Ectodermal cell (in vitro differentiated cells): ENCODE measurements at regions not wholly inside any gene's neighbourhood (a gene's known extent, or its start where the extent isn't known, plus 50 kb on each side); places are given as distances from the start of the nearest gene placed in this dataset.

Source experiments
- H3K27ac ChIP-seq: 2 replicates; pipeline ENCODE4 v1.7.0; 2013; ENCODE audit warnings: mild to moderate bottlenecking, low read depth, low read length; ENCODE audit not compliant: insufficient read depth, poor library complexity, severe bottlenecking
- H3K27me3 ChIP-seq: 2 replicates; pipeline ENCODE4 v1.7.0; 2013; ENCODE audit warnings: mild to moderate bottlenecking, low read length; ENCODE audit not compliant: insufficient read depth, control insufficient read depth, poor library complexity, severe bottlenecking
- H3K36me3 ChIP-seq: one replicate; pipeline ENCODE4 v1.7.0; 2013; ENCODE audit warnings: low read length; ENCODE audit not compliant: control insufficient read depth, insufficient read depth
- H3K4me1 ChIP-seq: one replicate; pipeline ENCODE4 v1.7.0; 2013; ENCODE audit warnings: low read length; ENCODE audit not compliant: control insufficient read depth, insufficient read depth
- H3K4me3 ChIP-seq: 2 replicates; pipeline ENCODE4 v1.7.0; 2013; ENCODE audit warnings: low read depth, low read length, control low read depth; ENCODE audit not compliant: insufficient read depth
- H3K9me3 ChIP-seq: 2 replicates; pipeline ENCODE4 v1.7.0; 2013; ENCODE audit warnings: mild to moderate bottlenecking, low read length, moderate library complexity; ENCODE audit not compliant: control insufficient read depth
- WGBS, 2 experiments: methylation state at CpG; one replicate each; pipeline ENCODE4 v1.1.7; 2013; ENCODE audit warnings: missing lambda C conversion rate in 2 of 2; 5-methylcytosine and 5-hydroxymethylcytosine counted together

- Histone ChIP-seq H3K4me1 (no peaks in the 10 kb centered on the region), H3K9me3 (no peaks in the 10 kb centered on the region), H3K27ac (no peak overlapping the region), H3K27me3 (no peaks in the 10 kb centered on the region), H3K36me3 (no peaks in the 10 kb centered on the region), H3K4me3 (no peak overlapping the region)
- 100% methylated on average over 1 of the region's 1 CpG; no CpG with 5 or more reads in 1 of the 2 experiments for WGBS, 2 experiments
Observed at GRCh38 chr5:29261213-29261612, 1932.3 kb upstream of the CDH6 start.

DNA sequence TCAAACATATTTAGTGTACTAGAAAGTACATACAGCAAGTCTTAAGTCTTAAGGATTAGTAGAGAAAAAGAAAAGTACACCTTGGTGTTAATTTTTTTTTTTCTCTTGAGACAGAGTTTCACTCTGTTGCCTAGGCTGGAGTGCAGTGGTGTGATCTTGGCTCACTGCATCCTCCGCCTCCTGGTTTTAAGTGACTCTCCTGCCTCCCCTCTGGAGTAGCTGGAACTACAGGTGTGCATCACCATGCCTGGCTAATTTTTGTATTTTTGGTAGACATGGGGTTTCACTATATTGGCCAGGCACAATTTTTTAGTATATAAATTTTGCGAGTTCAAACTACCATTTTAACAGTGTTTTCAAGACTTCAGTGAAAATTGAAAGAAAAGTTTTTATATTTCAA is 1941.1 kb upstream of the CDH6 start:
- Histone ChIP-seq H3K4me3 (no peak overlapping the region), H3K27me3 (no peaks in the 10 kb centered on the region), H3K36me3 (no peaks in the 10 kb centered on the region), H3K9me3 (no peaks in the 10 kb centered on the region), H3K4me1 (no peaks in the 10 kb centered on the region), H3K27ac (no peak overlapping the region)
- 95 to 100% methylated on average over 1 to 2 of the region's 2 CpGs for WGBS, 2 experiments

- 77 to 90% methylated on average over 2 of the region's 2 CpGs for WGBS, 2 experiments
Observed at GRCh38 chr5:29247346-29248028, 1946.0 kb upstream of the CDH6 start.

DNA sequence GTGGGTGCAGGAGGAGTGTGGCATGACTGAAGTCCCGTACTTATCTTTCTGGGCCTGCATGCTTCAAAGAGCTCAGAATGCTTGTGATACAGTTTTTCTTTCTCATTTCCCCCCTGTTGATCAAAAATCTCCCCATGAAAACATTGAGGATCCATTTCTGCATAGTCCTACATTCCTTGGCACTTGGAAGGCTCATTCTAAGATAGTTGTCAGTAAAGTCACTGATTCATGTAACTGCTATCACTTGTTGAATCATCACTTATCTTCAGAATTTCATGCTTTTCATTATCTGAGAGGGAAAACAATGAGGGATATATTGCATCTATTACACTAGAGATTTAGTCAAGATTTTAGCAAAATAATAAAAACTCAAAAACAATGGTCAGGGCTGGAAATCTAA is 1953.1 kb upstream of the CDH6 start:
- Histone ChIP-seq H3K4me3 (no peak overlapping the region), H3K27ac (no peak overlapping the region), H3K4me1 (no peaks in the 10 kb centered on the region), H3K36me3 (no peaks in the 10 kb centered on the region), H3K9me3 (no peaks in the 10 kb centered on the region), H3K27me3 (no peaks in the 10 kb centered on the region)
- WGBS, 2 experiments, result 94 to 100% methylated on average over 1 of the region's 1 CpG

More at GRCh38 chr5:29247346-29248028, 1946.0 kb upstream of the CDH6 start:
- Histone ChIP-seq H3K9me3 (no peaks in the 10 kb centered on the region), H3K27ac (no peak overlapping the region), H3K36me3 (no peaks in the 10 kb centered on the region), H3K4me3 (no peak overlapping the region), H3K4me1 (no peaks in the 10 kb centered on the region), H3K27me3 (no peaks in the 10 kb centered on the region)

DNA sequence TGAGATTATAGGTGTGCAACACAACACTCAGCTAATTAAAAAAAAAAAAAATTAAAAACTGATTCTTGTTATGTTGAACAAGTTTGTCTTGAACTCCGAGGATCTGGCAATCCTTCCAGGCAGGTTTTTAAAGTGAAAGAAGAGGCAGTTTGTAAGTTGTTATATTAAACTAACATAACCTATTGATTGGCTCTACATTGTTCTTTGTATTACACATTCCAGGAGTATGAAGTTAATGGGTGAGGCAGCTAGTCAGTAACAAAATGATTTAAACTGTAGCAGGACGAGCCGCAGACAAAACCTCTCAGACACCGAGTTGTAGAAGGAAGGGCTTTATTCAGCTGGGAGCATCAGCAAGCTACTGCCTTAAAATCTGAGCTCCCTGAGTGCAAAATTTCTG is 1953.9 kb upstream of the CDH6 start:
- no peak overlapping the region for H3K4me3 ChIP-seq
- no peaks in the 10 kb centered on the region for H3K36me3 ChIP-seq
- H3K9me3 ChIP-seq, result no peaks in the 10 kb centered on the region
- no peaks in the 10 kb centered on the region for H3K4me1 ChIP-seq
- no peak overlapping the region for H3K27ac ChIP-seq
- WGBS, 2 experiments, result 100% methylated on average over 3 to 4 of the region's 4 CpGs
- H3K27me3 ChIP-seq, result no peaks in the 10 kb centered on the region

DNA sequence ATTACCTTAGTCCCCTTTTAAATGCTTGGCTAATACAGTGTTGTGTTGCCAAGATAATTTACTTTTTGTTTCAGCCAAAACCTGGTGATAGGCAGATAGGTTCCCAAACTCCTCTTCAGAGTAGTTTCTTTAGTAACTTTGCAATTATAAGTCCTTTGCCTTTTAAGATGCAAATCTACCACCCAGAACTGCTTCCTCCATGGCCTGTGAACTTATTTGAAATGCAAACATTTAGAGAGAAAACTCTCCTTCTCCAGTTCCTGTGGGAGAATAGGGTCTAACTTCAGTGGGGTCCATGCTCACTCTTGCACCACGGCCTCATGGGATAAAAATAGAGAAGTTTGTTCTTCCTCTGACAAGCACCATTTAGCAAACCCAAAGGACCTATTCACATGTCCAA is 1955.4 kb upstream of the CDH6 start:
- Histone ChIP-seq H3K9me3 (no peaks in the 10 kb centered on the region), H3K27ac (no peak overlapping the region), H3K36me3 (no peaks in the 10 kb centered on the region), H3K27me3 (no peaks in the 10 kb centered on the region), H3K4me1 (no peaks in the 10 kb centered on the region), H3K4me3 (no peak overlapping the region)
- 47 to 50% methylated on average over 1 of the region's 1 CpG for WGBS, 2 experiments

- H3K36me3 ChIP-seq, result no peaks in the 10 kb centered on the region
- peaks cover 6% of the 10 kb centered on the region for H3K4me1 ChIP-seq
- no peak overlapping the region for H3K27ac ChIP-seq
- no CpG with 5 or more reads among the region's 1 CpG for WGBS, 2 experiments
- no peaks in the 10 kb centered on the region for H3K9me3 ChIP-seq
- H3K27me3 ChIP-seq, result no peaks in the 10 kb centered on the region
- H3K4me3 ChIP-seq, result no peak overlapping the region
Observed at GRCh38 chr5:29231154-29231553, 1962.3 kb upstream of the CDH6 start.

DNA sequence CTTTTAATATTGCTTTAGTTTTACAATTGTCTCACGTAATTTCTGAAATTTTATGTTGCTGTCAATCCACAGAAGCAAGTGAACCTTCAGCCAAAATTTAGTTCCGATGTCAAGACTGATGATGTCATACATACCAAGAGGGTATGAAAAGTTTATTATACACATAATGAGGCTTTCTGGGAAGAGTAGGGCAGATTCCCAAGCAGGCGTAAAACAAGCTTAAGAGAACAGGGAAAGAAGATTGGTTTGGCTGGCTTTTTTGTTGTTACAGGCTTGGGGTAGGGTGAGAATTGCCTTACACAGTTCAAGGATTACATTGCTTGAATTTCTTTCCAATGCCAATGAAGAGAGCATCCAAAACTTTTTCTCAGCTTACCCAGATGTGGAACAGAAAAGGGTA is 1962.9 kb upstream of the CDH6 start:
- 91 to 94% methylated on average over 2 to 3 of the region's 3 CpGs for WGBS, 2 experiments
- Histone ChIP-seq H3K4me3 (no peak overlapping the region), H3K27ac (no peak overlapping the region), H3K4me1 (peaks cover 6% of the 10 kb centered on the region), H3K27me3 (no peaks in the 10 kb centered on the region), H3K36me3 (no peaks in the 10 kb centered on the region), H3K9me3 (no peaks in the 10 kb centered on the region)

GRCh38 chr5:29229461-29229860 is 1964.0 kb upstream of the CDH6 start:
- no peaks in the 10 kb centered on the region for H3K9me3 ChIP-seq
- 92 to 98% methylated on average over 1 to 2 of the region's 2 CpGs for WGBS, 2 experiments
- no peaks in the 10 kb centered on the region for H3K36me3 ChIP-seq
- H3K4me3 ChIP-seq, result no peak overlapping the region
- H3K4me1 ChIP-seq, result peaks cover 6% of the 10 kb centered on the region
- no peaks in the 10 kb centered on the region for H3K27me3 ChIP-seq
- no peak overlapping the region for H3K27ac ChIP-seq

- no peak overlapping the region for H3K27ac ChIP-seq
- H3K4me1 ChIP-seq, result no peaks in the 10 kb centered on the region
- no peaks in the 10 kb centered on the region for H3K9me3 ChIP-seq
- H3K36me3 ChIP-seq, result no peaks in the 10 kb centered on the region
- no peak overlapping the region for H3K4me3 ChIP-seq
- H3K27me3 ChIP-seq, result no peaks in the 10 kb centered on the region
Observed at GRCh38 chr5:29218138-29218537, 1975.3 kb upstream of the CDH6 start.

- Histone ChIP-seq H3K9me3 (no peaks in the 10 kb centered on the region), H3K4me1 (no peaks in the 10 kb centered on the region), H3K4me3 (no peak overlapping the region), H3K36me3 (no peaks in the 10 kb centered on the region), H3K27me3 (no peaks in the 10 kb centered on the region), H3K27ac (no peak overlapping the region)
- 87 to 100% methylated on average over 1 of the region's 1 CpG for WGBS, 2 experiments
Observed at GRCh38 chr5:29214839-29215238, 1978.6 kb upstream of the CDH6 start.
